ENCODE measurements at regions not wholly inside any gene's neighbourhood (a gene's known extent, or its start where the extent isn't known, plus 50 kb on each side); places are given as distances from the start of the nearest gene placed in this dataset.
A peak's percentile ranks its signal among the peaks of the same experiment; 100 is the strongest.

- DNase-seq (no peak), ATAC-seq (no peak)
- intact Hi-C loops (cut with DNase I, micrococcal nuclease): no loop called here
- no peak overlapping the region for H3K4me3 ChIP-seq
- H3K4me1 ChIP-seq (ENCODE audit: low read depth): no peaks in the 10 kb centered on the region
- H3K36me3 ChIP-seq (ENCODE audit: low read depth): no peaks in the 10 kb centered on the region
- H3K9me3 ChIP-seq: peaks cover 7% of the 10 kb centered on the region
- no peak for TF ChIP-seq CTCF (IDR thresholded peaks at IDR 0.05)
Observed at GRCh38 chr3:167054926-167055325, 325.2 kb downstream of the ZBBX start.

GRCh38 chr3:167051421-167051820 is 328.7 kb downstream of the ZBBX start:
- no peak for ATAC-seq
- peaks cover 6% of the 10 kb centered on the region for H3K9me3 ChIP-seq
- DNase-seq: no peak
- H3K4me1 ChIP-seq (ENCODE audit: low read depth): no peaks in the 10 kb centered on the region
- TF ChIP-seq CTCF (IDR thresholded peaks at IDR 0.05): no peak
- intact Hi-C loops (cut with DNase I, micrococcal nuclease): no loop called here
- H3K4me3 ChIP-seq: no peak overlapping the region
- no peaks in the 10 kb centered on the region for H3K36me3 ChIP-seq (ENCODE audit: low read depth)

GRCh38 chr3:167033866-167034265 is 346.2 kb downstream of the ZBBX start:
- H3K4me1 ChIP-seq (ENCODE audit: low read depth): no peaks in the 10 kb centered on the region
- DNase-seq (no peak), ATAC-seq (no peak)
- H3K4me3 ChIP-seq: no peak overlapping the region
- intact Hi-C loops (cut with DNase I, micrococcal nuclease): no loop called here
- TF ChIP-seq CTCF (IDR thresholded peaks at IDR 0.05): no peak
- H3K9me3 ChIP-seq: no peaks in the 10 kb centered on the region
- H3K36me3 ChIP-seq (ENCODE audit: low read depth): no peaks in the 10 kb centered on the region

- Histone ChIP-seq H3K4me3 (no peak overlapping the region), H3K36me3 (ENCODE audit: low read depth) (no peaks in the 10 kb centered on the region), H3K4me1 (ENCODE audit: low read depth) (no peaks in the 10 kb centered on the region), H3K9me3 (no peaks in the 10 kb centered on the region)
- intact Hi-C loops (cut with DNase I, micrococcal nuclease): no loop called here
- ATAC-seq: no peak
- TF ChIP-seq CTCF (IDR thresholded peaks at IDR 0.05): no peak
- peak in 1 of 3 donors; percentile 6 for DNase-seq
Observed at GRCh38 chr3:167032267-167032876, 347.7 kb downstream of the ZBBX start.

- DNase-seq: no peak
- no peak for TF ChIP-seq CTCF (IDR thresholded peaks at IDR 0.05)
- H3K9me3 ChIP-seq: no peaks in the 10 kb centered on the region
- no peaks in the 10 kb centered on the region for H3K4me1 ChIP-seq (ENCODE audit: low read depth)
- no peaks in the 10 kb centered on the region for H3K36me3 ChIP-seq (ENCODE audit: low read depth)
- intact Hi-C loops (cut with DNase I, micrococcal nuclease): no loop called here
- no peak overlapping the region for H3K4me3 ChIP-seq
- no peak for ATAC-seq
Observed at GRCh38 chr3:167031364-167032049, 348.6 kb downstream of the ZBBX start.
